ENCODE measurements at regions not wholly inside any gene's neighbourhood (a gene's known extent, or its start where the extent isn't known, plus 50 kb on each side); places are given as distances from the start of the nearest gene placed in this dataset.

GRCh38 chr17:36727052-36727451 is 125.7 kb downstream of the MRM1 start:
- no peak for TF ChIP-seq CTCF (IDR thresholded peaks at IDR 0.05; ENCODE audit: poor library complexity)
- TF ChIP-seq EZH2phosphoT487 (IDR thresholded peaks at IDR 0.05; ENCODE audit: low read depth, severe bottlenecking, unreplicated experiment): no peak
- no peak for TF ChIP-seq EZH2 (IDR thresholded peaks at IDR 0.05; ENCODE audit: borderline replicate concordance)

All from hepatocyte (in vitro differentiated cells).